ENCODE measurements at regions not wholly inside any gene's neighbourhood (a gene's known extent, or its start where the extent isn't known, plus 50 kb on each side); places are given as distances from the start of the nearest gene placed in this dataset.

DNA sequence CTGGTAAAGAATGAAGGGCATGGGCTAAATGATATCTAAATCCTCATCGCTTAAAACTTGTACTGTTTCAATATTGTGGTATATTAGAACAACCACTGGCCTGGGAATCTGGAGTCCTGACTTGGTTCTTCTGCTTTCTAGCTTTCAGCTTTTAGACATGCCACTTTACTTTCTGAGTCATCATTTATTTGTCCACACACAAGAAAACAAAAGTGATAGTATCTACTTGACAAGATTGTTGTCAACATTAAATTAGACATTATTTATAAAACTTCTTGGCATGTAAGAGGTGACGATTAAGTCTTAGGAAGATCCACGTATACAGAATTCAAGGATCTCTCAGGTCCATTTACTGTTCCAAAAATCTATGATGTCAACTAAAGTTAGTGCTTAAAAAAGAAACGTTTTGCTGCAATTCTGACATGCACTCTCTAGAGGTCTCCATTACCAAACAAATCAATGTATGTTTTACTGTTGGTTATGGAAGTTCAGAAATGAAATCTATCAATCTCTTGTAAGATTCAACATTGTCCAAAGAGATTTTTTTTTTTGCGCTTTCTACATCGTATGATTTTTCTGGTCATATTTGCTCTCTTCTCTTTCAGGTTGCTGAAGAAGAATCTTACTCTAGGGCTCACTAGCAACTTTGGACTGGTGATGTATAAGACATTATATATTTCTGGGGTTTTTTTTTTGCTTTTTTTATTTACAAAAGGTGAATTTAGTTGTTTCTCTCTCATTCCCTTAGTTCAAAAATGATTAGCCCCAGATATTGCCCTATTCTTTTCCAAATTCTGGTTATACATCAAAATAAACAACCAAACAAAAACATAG, 53.6 kb upstream of the DYNC1I1 start:
- DNase-seq, result no peak

DNA sequence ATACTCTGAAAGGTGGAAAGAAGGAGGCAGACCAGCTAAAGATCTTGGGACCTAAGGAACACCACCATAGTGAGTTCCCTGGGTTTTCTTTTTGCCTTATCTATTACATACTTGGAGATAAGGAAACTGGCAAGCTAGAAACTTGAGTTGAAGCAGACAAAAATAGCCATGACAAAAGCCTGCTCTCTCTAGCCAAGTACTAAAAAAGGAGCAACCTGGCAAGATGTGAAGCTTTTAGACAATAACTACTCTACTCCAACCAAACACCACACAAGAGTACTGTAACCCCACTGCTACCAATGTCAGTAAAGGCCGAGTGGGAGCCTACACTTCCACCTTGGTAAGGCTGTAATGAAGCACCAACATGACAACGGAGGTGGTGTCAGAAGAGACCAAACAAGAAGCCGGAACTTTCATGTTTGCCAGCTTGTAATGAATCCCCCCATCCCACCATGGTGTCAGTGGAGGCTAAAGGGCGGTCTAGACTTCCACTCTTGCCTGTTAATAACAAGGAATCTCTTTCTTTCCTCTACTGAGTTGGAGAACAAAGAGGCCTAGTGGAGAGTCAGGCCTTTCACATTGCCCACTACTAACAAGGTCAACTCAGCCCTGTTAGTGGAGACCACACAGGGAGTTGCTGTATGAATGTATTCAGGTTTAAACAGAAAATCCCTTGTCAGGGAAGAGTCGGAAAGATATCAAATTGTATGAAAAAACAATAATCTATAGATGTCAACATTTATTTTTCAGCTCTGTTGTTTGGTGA, 55.8 kb upstream of the DYNC1I1 start:
- DNase-seq, result no peak

DNA sequence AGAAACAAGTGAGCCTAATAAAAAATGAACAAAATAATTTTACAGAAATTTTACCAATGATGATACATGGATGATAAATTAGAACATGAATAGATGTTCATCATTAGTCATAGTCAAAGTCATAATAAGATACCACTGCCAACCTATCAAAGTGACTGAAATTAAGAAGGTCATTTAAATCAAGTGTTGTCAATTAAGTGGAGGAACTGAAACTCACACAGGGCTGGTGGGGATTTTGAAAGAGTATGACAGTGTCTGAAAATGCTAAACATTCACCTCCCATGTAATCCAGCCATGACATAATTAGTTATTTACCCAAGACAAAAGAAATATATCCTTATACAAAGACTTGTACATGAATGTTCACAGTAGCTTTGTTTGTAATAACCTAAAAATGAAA, 57.1 kb upstream of the DYNC1I1 start:
- no peak for DNase-seq

DNA sequence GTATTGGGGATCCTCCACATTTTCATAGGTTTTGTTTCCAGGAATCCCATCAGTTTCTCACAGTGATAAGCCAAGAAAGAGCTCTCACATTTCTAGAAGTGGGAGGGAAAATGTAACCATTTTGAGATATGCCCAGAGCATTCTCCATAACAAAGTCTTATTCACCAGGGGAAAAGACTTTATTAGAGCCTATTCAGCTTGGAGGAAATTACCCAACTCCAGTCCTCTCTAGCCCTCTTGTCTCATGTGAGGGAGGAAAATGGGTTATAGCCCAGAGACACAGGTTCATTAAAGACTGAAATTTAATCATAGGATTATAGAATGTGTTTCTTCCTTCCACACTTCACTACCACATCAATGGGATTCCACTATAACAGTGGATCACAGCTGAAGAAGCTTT, 61.6 kb upstream of the DYNC1I1 start:
- no peak for DNase-seq

DNA sequence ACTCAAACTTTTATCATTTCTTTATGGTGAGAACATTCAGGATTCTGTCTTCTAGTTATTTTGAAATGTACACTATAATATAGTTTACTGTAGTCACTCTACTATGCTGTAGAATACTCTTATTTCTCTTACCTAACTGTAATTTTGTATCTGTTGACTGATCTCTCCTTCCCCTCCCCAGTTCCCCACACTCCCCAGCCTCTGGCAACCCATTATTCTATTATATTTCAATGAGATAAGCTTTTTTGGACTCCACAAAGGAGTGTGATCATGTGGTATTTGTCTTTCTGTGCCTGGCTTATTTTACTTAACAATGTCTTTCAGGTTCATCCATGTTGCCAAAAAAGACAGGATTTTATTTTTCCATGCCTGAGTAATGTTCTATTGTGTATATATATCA, 71.4 kb upstream of the DYNC1I1 start:
- DNase-seq, result no peak

DNA sequence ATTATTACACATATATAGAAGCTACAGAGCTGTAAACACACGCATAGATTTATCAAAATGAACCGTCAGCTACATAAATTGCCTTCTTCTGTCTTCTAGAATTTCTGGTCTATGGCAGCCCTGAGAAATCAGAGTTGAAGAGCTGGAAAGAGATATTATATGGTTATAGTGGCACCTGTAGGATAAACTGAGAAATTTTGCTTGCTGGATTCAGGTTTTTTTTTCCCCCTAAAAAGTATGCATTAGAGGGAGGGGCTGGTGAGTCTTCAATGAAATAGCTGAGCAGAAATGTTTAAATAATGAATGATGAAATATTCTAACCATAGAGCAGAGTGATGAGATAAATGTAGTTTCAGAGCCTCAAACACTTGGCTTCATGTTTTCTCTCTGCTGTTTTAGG, 78.0 kb upstream of the DYNC1I1 start:
- no peak for DNase-seq

DNA sequence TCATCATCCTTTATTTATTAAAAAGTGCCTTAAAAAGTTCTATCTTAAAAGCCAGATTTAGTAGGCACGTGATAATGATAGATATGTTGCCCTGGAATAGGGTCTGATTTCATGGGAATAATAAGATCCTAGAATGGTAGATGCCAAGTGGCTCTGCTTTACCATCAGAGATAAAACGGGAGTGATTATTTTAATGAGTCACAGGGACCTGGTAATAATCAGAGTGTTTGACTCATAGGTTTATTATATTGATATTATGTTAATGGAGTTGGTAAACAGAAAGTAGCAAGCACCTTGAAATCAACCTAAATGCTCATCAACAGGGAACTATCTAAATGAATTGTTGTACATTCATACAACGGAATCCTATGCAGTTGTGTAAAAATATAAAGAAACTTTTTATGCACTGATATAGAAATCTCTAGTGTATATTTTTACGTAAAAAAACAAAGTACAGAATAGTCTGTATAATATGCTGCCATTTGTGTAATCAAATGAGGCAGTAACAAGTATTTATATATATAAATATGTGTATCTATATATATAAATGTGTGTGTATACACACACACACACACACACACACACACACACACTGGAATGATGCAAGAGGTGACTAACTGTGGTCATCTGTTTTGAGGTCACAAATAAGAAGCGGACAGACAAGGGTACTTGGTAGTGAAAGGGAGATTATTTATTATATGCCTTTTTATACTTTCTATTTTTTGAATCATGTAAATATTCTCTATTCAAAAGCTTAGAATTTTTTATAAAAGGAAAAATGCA, 78.6 kb upstream of the DYNC1I1 start:
- no peak for DNase-seq

DNA sequence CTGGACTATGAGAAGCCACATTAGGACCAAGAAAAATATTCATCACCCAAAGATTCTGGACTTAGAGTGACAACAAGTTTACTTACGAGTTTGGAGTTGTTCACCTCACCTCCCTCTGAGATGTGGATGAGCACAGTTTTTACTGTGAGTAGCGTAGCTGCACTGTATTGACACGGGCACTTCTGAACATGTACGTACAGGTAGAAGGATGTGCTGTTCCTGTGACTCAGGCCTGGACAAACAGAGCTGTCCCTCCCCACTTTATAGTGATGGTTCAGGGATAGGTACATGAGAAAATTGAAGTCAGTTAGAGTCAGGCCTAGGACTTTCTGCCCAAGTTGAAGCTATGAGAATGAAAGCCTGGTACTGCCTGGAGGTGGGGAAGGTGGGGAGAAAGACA, 80.9 kb upstream of the DYNC1I1 start:
- no peak for DNase-seq

DNA sequence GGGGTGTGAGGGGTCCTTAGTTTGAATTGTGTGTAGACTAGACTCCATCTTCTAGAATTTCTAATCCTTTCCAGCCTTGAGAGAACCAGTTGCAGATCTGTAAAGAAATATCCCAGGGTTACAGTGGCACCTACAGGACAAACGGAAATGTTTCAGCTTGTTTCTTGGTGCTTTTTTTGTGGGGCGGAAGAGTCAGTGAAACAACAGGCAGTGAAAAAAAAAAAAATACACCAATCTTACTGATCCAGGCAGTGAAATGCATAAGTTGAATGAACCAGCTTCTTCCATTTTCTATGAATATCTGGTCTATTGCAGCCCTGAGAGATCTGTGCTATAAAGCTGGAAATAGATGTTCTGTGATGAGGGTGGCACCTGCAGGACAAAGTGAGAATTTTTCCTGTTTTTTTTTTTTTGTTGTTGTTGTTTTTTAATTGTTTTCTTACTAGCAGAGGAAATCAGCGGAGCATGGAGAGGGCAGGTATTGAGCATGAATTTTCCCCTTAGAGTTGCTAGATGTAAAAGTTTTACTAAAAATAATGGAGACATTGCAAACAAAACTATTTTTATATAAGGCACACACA, 81.9 kb upstream of the DYNC1I1 start:
- peak; percentile 40 for DNase-seq

DNA sequence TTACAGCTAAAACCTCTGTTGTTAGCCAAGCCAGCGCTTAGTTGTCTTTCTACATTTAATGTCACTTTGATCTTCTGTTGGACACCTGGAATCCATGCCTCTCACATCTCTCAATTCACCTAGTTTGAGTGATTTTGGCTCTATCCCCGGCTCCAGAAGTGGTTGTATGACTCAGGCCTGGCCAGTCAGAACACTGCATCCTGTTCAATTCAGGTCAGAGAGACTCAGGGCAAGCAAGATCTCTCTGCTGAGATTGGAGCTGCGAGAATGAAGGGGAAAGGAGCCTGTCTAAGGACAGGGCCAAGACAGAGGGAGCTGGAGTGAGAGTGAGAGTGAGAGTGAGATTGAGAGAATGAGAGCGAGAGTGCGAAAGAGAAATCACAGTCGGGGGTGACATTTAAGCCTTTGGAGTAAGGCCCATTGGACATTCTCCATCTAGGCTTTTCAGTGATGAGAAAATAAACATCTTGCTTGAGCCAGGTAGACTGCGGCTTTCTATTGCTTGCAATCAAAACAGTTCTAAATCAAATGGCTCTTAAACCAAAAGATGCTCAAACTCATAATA, 83.3 kb upstream of the DYNC1I1 start:
- no peak for DNase-seq

DNA sequence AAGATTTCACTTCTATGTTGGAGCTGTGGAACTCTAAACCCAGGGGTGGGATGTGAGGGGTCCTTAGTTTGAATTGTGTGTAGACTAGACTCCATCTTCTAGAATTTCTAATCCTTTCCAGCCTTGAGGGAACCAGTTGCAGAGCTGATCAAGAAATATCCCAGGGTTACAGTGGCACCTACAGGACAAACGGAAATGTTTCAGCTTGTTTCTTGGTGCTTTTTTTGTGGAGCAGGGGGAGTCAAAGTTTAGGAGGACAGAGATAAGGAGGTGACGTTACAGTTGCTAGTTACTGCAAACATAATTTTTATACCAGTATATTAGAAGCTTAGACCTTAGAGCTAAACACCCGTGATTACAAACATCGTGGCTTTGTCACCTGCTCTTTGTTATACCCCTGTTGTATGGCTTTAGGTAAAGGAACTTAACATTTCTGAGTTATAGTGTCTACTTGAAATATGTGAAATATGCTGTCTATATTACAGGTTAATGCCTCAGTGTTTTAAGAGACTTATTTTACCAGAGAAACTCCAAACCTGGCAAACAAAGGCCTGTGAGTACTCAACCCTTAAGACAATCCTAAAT, 84.5 kb upstream of the DYNC1I1 start:
- peak; percentile 22 for DNase-seq

DNA sequence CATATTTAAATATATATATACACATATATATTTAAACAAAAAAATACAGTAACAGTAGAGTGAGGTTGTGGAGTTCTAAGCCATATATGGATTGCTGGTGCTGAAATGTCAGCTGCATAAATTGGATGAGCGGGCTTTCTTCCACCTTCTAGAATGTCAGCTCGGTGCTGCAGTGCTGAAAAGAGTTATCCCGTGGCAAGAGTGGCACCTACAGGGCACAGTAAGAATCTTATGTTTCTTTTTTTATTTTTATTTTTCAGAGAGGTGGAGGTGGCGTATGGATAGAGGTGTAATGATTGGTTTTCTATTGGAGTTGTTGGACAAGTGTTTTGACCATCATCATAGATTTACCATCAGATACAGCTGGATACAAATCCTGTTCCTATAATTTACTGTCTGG, 86.2 kb upstream of the DYNC1I1 start:
- peak; percentile 50 for DNase-seq

DNA sequence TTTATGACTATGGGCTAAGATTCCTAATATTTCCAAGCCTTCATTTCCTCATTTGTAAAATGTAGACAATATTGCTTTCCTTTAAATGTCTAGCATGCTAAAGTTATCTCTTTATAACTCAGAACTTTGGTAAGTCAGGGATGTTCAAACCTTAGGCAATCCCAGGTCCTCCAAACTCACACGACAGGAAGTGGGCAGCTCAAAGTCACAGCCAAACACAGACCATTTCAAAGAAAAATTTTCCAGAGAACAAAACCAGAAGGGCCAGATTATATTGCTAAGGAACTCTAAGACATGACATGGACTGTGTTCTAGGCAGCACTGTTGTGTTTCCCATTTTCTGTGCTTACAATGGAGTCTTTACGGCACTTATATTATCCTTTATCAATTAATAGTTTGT, 87.8 kb upstream of the DYNC1I1 start:
- no peak for DNase-seq

DNA sequence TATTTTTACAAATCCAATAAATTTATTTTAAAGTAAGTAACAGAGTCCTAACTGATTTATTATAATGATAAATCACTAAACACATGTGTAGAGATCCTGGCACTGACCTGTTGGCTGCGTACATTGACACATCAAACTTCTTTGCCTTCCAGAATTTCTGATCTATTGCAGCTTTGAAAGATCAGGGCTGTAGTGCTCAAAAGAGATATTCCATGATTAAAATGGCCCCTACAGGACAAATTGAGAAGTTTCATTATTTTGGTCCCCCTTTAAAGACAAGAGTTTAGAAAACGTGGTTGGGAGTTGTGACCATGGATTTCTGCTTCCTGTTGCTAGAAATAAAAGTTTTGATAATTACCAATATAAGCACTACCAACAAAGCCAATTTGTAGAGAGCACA, 87.7 kb upstream of the PDK4 start:
- no peak for DNase-seq

DNA sequence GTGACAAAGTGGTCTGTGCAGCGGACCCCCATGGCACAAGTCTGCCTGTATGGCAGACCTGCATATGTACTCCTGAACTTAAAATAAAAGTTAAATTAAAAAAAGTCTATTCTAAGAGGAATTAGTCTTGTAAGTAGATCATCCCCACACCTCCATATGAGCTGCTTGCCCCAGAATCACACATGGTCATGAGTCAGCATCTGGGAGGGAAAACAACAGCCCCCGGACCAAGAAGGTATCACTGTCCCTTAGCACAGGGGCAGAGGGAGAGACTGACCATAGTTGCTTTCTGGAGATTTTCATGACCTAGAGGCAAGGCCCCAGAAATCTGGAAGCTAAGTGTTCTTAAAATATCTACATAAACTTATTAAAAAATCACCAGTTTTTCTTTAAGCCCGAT, 86.6 kb upstream of the PDK4 start:
- DNase-seq, result no peak

DNA sequence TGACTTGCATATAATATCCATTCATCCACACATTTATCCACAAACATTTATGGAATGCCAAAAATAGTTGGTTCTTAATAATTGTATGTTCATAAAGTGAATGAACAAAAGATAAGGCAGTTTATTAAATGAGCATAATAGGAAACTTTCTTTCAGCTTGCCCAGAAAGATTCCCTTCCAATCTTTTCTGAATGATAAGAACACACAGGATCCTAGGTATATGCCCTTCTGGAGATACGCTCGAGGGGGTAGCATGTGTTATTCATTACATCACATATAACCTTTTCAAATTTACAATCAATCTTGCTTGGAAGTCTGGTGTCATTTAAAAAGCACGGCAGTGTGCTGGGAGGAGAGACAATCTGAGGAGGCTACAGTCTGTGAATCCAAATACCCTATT, 80.4 kb upstream of the PDK4 start:
- no peak for DNase-seq

DNA sequence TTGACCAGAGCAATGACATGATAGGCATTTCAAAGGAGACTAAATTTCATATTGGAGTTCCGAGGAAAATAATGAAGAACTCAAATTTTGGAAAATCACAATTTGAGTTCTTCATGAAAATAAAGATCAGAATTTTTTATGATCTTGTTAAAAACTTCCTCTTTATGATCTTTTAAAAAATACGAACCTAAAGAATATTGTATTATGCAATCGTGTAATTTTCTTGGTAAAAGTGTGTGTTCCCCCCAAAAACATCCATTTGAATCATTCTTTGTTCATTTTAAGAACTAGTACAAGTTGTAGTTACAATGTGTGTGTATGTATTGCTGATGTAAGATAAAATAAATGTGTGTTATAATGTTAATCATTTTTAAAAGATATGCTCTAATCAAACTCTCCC, 79.3 kb upstream of the PDK4 start:
- no peak for DNase-seq

DNA sequence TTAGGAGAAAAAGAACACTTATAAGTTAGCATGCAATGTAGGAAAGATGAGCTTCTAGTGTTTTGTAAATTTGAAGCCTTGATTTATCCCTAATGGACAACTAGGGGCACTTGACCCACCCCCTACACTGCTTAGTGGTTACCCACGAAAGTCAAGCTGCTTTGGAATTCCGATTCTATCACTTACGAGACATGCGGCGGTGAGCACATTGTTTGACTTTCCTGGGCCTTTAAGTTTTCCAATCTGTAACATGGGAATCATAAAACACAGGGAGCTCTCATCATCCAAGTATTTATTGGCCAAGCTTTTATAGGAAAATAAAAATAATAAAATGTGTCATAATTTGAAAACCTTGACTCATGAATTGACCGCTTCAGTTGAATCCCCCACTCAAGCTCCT, 78.7 kb upstream of the PDK4 start:
- DNase-seq, result no peak

DNA sequence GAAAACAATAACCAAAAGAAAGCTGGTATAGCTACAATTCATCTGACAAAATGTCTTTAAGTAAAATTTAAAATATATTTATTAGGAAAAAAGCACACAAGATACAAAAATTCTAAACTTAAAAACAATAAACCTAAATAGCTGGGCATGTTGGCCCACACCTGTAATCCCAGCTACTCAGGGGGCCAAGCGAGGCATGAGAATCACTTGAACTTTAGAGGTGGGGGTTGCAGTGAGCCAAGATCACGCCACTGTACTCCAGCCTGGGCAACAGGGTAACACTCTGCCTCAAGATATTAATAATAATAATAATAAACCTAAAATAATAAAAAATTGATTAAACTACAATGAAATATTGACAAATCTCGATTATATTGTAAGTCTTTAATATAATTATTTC, 77.8 kb upstream of the PDK4 start:
- no peak for DNase-seq

DNA sequence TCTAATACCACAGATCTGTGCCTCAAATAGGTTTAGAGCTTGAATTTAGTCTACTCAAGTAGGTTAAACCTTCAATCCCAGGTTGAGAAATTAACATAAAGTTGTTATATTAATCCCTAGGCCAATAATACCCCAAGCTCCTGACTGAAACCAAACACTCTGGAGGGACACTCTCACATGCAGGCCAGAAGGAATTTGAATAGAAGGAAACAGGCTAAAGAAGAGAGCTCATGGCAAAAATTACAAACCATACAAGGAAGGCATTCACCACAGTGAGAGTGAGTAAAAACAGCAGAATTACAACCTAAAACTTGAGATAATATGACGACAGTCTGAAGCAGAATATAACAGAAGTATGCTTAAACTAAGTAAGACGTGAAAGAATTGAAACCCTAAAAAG, 76.1 kb upstream of the PDK4 start:
- no peak for DNase-seq

DNA sequence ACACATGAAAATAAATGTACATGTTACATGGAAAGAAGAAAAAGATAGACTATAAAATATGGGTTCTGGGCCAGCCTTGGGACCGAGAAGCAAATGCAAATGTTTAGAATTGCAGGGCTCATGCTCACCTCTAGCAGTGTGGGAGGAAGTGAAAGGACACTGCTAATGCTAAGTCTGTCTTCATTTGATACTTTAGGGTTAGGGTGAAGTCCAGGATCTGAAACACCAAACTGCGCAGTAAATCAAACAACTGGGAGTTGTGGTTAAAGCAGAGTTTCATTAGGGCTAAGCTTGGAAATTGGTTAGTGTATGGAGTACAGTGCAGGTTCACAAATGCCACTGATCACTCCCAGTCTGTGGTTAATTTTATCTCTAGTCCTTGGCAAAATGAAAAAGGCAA, 73.2 kb upstream of the PDK4 start:
- DNase-seq, result no peak

DNA sequence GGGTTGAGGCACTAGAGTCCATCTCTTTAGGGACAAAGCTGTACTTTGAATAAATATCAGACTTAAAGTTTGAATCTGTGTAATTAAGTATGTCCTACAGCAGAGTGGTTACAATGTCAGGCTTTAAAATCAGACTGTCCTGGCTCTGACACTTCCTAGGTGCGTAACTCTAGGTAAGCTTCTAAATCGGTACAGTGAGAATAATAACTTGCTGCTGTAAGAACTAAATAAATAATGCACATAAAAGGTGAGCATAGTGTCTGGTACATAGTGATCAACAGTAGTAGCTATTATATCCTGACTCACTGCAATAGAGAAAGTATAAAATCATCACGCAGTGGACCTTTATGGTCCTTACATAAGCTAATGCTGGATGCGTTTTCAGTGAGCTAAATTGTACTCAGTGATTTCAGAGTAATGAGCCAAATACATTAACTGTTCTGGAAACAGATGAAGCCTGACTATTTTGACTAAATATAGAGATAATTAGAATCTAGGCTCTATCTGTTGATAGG, 72.2 kb upstream of the PDK4 start:
- DNase-seq, result no peak

Measured in NCI-H2107 (cell line).